NT2/D1 (cell line): ENCODE measurements at regions not wholly inside any gene's neighbourhood (a gene's known extent, or its start where the extent isn't known, plus 50 kb on each side); places are given as distances from the start of the nearest gene placed in this dataset.

Source experiments
- YY1 ChIP-seq: IDR thresholded peaks from 2 replicates; pipeline ENCODE4 v1.6.1; 2011; ENCODE audit not compliant: insufficient read length, insufficient read depth
- ZNF274 ChIP-seq: IDR thresholded peaks from 2 replicates; pipeline ENCODE4 v1.6.1; 2011; ENCODE audit warnings: mild to moderate bottlenecking, low read depth, low read length

GRCh38 chr16:22648941-22649340 is 138.2 kb downstream of the NPIPB5 start:
- TF ChIP-seq ZNF274 (no peak), YY1 (no peak)
